ENCODE measurements at regions not wholly inside any gene's neighbourhood (a gene's known extent, or its start where the extent isn't known, plus 50 kb on each side); places are given as distances from the start of the nearest gene placed in this dataset.

- Histone ChIP-seq H3K4me1 (no peaks in the 10 kb centered on the region), H3K4me3 (no peak overlapping the region), H3K9me3 (no peaks in the 10 kb centered on the region), H3K27ac (no peak overlapping the region), H3K36me3 (no peaks in the 10 kb centered on the region), H3K27me3 (no peaks in the 10 kb centered on the region)
- no peak for DNase-seq (ENCODE audit: low spot score in 2 of 2)
- no peak for TF ChIP-seq POLR2AphosphoS5 (IDR thresholded peaks at IDR 0.05)
- TF ChIP-seq EP300 (IDR thresholded peaks at IDR 0.05), result no peak
- no peak for TF ChIP-seq POLR2A (IDR thresholded peaks at IDR 0.05)
- TF ChIP-seq, protein P1, sequence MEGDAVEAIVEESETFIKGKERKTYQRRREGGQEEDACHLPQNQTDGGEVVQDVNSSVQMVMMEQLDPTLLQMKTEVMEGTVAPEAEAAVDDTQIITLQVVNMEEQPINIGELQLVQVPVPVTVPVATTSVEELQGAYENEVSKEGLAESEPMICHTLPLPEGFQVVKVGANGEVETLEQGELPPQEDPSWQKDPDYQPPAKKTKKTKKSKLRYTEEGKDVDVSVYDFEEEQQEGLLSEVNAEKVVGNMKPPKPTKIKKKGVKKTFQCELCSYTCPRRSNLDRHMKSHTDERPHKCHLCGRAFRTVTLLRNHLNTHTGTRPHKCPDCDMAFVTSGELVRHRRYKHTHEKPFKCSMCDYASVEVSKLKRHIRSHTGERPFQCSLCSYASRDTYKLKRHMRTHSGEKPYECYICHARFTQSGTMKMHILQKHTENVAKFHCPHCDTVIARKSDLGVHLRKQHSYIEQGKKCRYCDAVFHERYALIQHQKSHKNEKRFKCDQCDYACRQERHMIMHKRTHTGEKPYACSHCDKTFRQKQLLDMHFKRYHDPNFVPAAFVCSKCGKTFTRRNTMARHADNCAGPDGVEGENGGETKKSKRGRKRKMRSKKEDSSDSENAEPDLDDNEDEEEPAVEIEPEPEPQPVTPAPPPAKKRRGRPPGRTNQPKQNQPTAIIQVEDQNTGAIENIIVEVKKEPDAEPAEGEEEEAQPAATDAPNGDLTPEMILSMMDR (IDR thresholded peaks at IDR 0.05), result no peak
Observed at GRCh38 chrY:8570384-8570783, 766.9 kb upstream of the TSPY4 start.

DNA sequence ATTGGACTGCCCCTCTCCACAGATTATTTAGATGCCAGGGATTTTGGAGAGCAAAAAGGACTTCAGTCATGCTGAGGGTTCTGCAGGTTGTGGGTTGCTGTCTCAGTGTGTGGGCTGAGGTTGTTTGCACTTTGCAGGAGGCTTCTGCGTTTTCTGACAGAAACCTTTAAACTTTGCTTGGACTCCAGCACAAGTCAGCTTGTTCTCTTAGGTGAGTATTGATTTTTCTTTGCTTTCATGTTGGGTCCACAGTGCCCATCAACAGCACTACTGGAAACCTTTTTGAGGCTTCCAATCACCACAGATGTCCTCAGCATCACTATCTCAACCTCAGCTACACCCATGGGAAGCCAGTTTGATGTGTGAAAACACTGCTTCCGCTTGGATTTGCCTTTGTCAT lies 764.3 kb upstream of the TSPY4 start:
- no CpG with 5 or more reads among the region's 2 CpGs for WGBS

DNA sequence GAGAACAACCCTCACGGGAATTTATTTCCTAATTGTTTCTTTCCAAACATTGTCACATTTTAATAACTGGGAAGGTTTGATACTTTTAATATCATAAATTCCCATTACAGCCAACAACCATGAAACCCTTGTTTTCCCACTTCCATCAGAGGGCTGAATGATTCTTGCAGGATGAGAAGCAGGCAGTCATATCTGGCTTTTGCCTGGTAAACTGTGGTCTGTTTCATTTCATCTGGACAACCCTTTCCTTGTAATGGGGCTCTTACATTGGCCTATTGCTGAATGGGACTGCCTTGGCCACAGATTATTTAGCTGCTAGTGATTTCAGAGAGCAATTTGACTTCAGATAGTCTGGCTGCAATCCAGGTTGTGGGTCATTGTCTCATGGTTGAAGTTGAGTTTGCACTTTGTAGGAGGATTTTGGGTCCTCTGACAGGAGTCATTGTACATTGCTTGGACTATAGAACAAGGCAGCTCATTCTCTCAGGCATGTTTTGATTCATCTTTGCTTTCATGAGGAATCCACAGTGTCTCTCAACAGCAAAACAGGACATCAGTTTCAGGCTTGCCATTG lies 754.9 kb upstream of the TSPY4 start:
- no CpG with 5 or more reads among the region's 1 CpG for WGBS
- Histone ChIP-seq H3K4me1 (no peaks in the 10 kb centered on the region), H3K27me3 (no peaks in the 10 kb centered on the region), H3K4me3 (no peak overlapping the region), H3K9me3 (no peaks in the 10 kb centered on the region), H3K36me3 (no peaks in the 10 kb centered on the region), H3K27ac (no peak overlapping the region)
- no peak for DNase-seq (ENCODE audit: low spot score in 2 of 2)
- TF ChIP-seq, protein P1 (IDR thresholded peaks at IDR 0.05), result no peak
- TF ChIP-seq POLR2A (IDR thresholded peaks at IDR 0.05) (no peak), POLR2AphosphoS5 (IDR thresholded peaks at IDR 0.05) (no peak), EP300 (IDR thresholded peaks at IDR 0.05) (no peak)

More for the DNA sequence above, 764.3 kb upstream of the TSPY4 start:
- no peak for TF ChIP-seq EP300 (IDR thresholded peaks at IDR 0.05)
- TF ChIP-seq POLR2A (IDR thresholded peaks at IDR 0.05), result no peak
- TF ChIP-seq, protein P1 (IDR thresholded peaks at IDR 0.05), result no peak
- TF ChIP-seq POLR2AphosphoS5 (IDR thresholded peaks at IDR 0.05), result no peak
- Histone ChIP-seq H3K4me3 (no peak overlapping the region), H3K9me3 (no peaks in the 10 kb centered on the region), H3K36me3 (no peaks in the 10 kb centered on the region), H3K4me1 (no peaks in the 10 kb centered on the region), H3K27ac (no peak overlapping the region), H3K27me3 (no peaks in the 10 kb centered on the region)
- no peak for DNase-seq (ENCODE audit: low spot score in 2 of 2)

DNA sequence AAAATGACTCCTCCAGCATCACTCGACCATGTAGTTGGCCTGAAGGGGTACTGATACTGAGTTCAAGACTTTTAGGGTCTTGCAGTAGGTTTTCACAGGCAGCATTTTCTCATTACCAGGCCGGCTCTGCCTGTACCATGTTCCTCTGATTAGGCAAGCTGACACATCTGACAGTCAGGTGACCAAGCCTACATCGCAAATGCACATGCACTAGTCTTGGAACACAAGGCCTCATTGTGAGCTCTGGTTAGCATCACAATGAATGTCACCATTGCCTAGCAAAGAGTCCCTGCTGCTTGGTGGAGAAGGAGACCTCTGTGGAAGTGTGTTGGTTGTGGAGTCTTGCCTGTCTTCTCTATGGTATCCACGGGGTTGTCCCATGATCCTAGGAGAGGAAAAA lies 754.1 kb upstream of the TSPY4 start:
- Histone ChIP-seq H3K4me3 (no peak overlapping the region), H3K4me1 (no peaks in the 10 kb centered on the region), H3K36me3 (no peaks in the 10 kb centered on the region), H3K27ac (no peak overlapping the region), H3K27me3 (no peaks in the 10 kb centered on the region), H3K9me3 (no peaks in the 10 kb centered on the region)
- WGBS, result no CpG with 5 or more reads among the region's 4 CpGs
- DNase-seq (ENCODE audit: low spot score in 2 of 2), result no peak
- TF ChIP-seq POLR2AphosphoS5 (IDR thresholded peaks at IDR 0.05) (no peak), POLR2A (IDR thresholded peaks at IDR 0.05) (no peak), EP300 (IDR thresholded peaks at IDR 0.05) (no peak)
- TF ChIP-seq, protein P1 (IDR thresholded peaks at IDR 0.05), result no peak

GRCh38 chrY:8590641-8591040 lies 746.6 kb upstream of the TSPY4 start:
- no CpG with 5 or more reads among the region's 2 CpGs for WGBS
- DNase-seq (ENCODE audit: low spot score in 2 of 2), result no peak
- H3K9me3 ChIP-seq, result no peaks in the 10 kb centered on the region

More at GRCh38 chrY:8590641-8591040, 746.6 kb upstream of the TSPY4 start:
- Histone ChIP-seq H3K4me3 (no peak overlapping the region), H3K27ac (no peak overlapping the region), H3K36me3 (no peaks in the 10 kb centered on the region), H3K4me1 (no peaks in the 10 kb centered on the region), H3K27me3 (no peaks in the 10 kb centered on the region)
- TF ChIP-seq EP300 (IDR thresholded peaks at IDR 0.05) (no peak), POLR2AphosphoS5 (IDR thresholded peaks at IDR 0.05) (no peak), POLR2A (IDR thresholded peaks at IDR 0.05) (no peak)
- TF ChIP-seq, protein P1 (IDR thresholded peaks at IDR 0.05), result no peak
